Trophoblast cell (in vitro differentiated cells and primary cell): ENCODE measurements at regions not wholly inside any gene's neighbourhood (a gene's known extent, or its start where the extent isn't known, plus 50 kb on each side); places are given as distances from the start of the nearest gene placed in this dataset.

Source experiments
- DNase-seq, 2 donors: peaks; one replicate each; pipeline ENCODE4 v3.0.0-alpha.2; 2016
- H2AFZ ChIP-seq: 2 replicates; pipeline ENCODE4 v1.6.1; 2013; ENCODE audit warnings: low read length, moderate library complexity, mild to moderate bottlenecking; ENCODE audit not compliant: insufficient read depth, poor library complexity
- H2AK5ac ChIP-seq: 2 replicates; pipeline ENCODE4 v1.6.1; 2013; ENCODE audit warnings: mild to moderate bottlenecking, low read length
- H2BK120ac ChIP-seq: 2 replicates; pipeline ENCODE4 v1.6.1; 2013; ENCODE audit warnings: low read length, mild to moderate bottlenecking, moderate library complexity; ENCODE audit not compliant: insufficient read depth, poor library complexity
- H2BK12ac ChIP-seq: 2 replicates; pipeline ENCODE4 v1.6.1; 2013; ENCODE audit warnings: mild to moderate bottlenecking, low read length, moderate library complexity
- H2BK5ac ChIP-seq: 2 replicates; pipeline ENCODE4 v1.6.1; 2013; ENCODE audit warnings: low read length, low read depth, moderate library complexity, mild to moderate bottlenecking; ENCODE audit not compliant: poor library complexity
- H3K14ac ChIP-seq: 2 replicates; pipeline ENCODE4 v1.6.1; 2013; ENCODE audit warnings: mild to moderate bottlenecking, low read length
- H3K18ac ChIP-seq: 2 replicates; pipeline ENCODE4 v1.6.1; 2013; ENCODE audit warnings: mild to moderate bottlenecking, low read length
- H3K23ac ChIP-seq: 2 replicates; pipeline ENCODE4 v1.6.1; 2013; ENCODE audit warnings: low read length
- H3K27ac ChIP-seq: 2 replicates; pipeline ENCODE4 v1.5.1; 2013; ENCODE audit warnings: low read depth, mild to moderate bottlenecking, inconsistent platforms, low read length, moderate library complexity
- H3K27me3 ChIP-seq: 2 replicates; pipeline ENCODE4 v1.6.1; 2013; ENCODE audit warnings: inconsistent platforms, mild to moderate bottlenecking, low read length, moderate library complexity; ENCODE audit not compliant: insufficient read depth
- H3K36me3 ChIP-seq, 2 experiments: 1 replicate in 1 of 2; 2 replicates in 1 of 2; pipeline ENCODE4 v1.6.1; 2013; ENCODE audit warnings: low read length in 2 of 2, mild to moderate bottlenecking in 2 of 2, moderate library complexity in 1 of 2; ENCODE audit not compliant: insufficient read depth in 2 of 2, control insufficient read depth in 1 of 2
- H3K4ac ChIP-seq: 2 replicates; pipeline ENCODE4 v1.6.1; 2013; ENCODE audit warnings: low read depth, mild to moderate bottlenecking, low read length, moderate library complexity
- H3K4me1 ChIP-seq, 2 experiments: 1 replicate in 1 of 2; 2 replicates in 1 of 2; pipeline ENCODE4 v1.6.1; 2013; ENCODE audit warnings: low read length in 2 of 2, mild to moderate bottlenecking in 2 of 2, moderate library complexity in 1 of 2; ENCODE audit not compliant: insufficient read depth in 2 of 2, control insufficient read depth in 1 of 2
- H3K4me2 ChIP-seq: 2 replicates; pipeline ENCODE4 v1.6.1; 2013; ENCODE audit warnings: inconsistent platforms, mild to moderate bottlenecking, low read length, moderate library complexity
- H3K4me3 ChIP-seq: 2 replicates; pipeline ENCODE4 v1.5.1; 2013; ENCODE audit warnings: mild to moderate bottlenecking, low read depth, low read length, inconsistent platforms
- H3K79me1 ChIP-seq: one replicate; pipeline ENCODE4 v1.6.1; 2013; ENCODE audit warnings: low read length
- H3K79me2 ChIP-seq: 2 replicates; pipeline ENCODE4 v1.6.1; 2013; ENCODE audit warnings: low read length, mild to moderate bottlenecking; ENCODE audit not compliant: control insufficient read depth, insufficient read depth, poor library complexity
- H3K9ac ChIP-seq: 2 replicates; pipeline ENCODE4 v1.6.1; 2013; ENCODE audit warnings: mild to moderate bottlenecking, low read length
- H3K9me3 ChIP-seq: 2 replicates; pipeline ENCODE4 v1.6.1; 2013; ENCODE audit warnings: low read depth, mild to moderate bottlenecking, control low read depth, inconsistent platforms, low read length; ENCODE audit not compliant: insufficient read depth
- H4K12ac ChIP-seq: 2 replicates; pipeline ENCODE4 v1.6.1; 2013; ENCODE audit warnings: low read depth, mild to moderate bottlenecking, low read length, moderate library complexity
- H4K8ac ChIP-seq: 2 replicates; pipeline ENCODE4 v1.6.1; 2013; ENCODE audit warnings: low read depth, mild to moderate bottlenecking, low read length, moderate library complexity
- H4K91ac ChIP-seq: one replicate; pipeline ENCODE4 v1.6.1; 2013; ENCODE audit warnings: low read depth, mild to moderate bottlenecking, low read length, moderate library complexity
- WGBS: extraction: QIAGEN DNeasy Blood & Tissue Kit; methylation state at CpG from one replicate; pipeline ENCODE4 v1.1.7; 2013; ENCODE audit warnings: missing lambda C conversion rate; ENCODE audit not compliant: insufficient read length, insufficient coverage; ENCODE audit errors: extremely low coverage; 5-methylcytosine and 5-hydroxymethylcytosine counted together

- Histone ChIP-seq H4K91ac (no peak overlapping the region), H3K14ac (no peak overlapping the region), H3K79me2 (no peaks in the 10 kb centered on the region), H3K36me3 (no peaks in the 10 kb centered on the region), H4K12ac (no peak overlapping the region), H3K23ac (no peak overlapping the region), H3K18ac (no peak overlapping the region), H3K27me3 (no peaks in the 10 kb centered on the region), H3K79me1 (no peaks in the 10 kb centered on the region), H2BK12ac (no peak overlapping the region), H3K9me3 (no peaks in the 10 kb centered on the region), H2BK5ac (no peak overlapping the region), H3K27ac (no peak overlapping the region), H2AK5ac (no peak overlapping the region), H2AFZ (no peak overlapping the region), H3K4me3 (no peak overlapping the region), H3K4me1 (no peaks in the 10 kb centered on the region), H2BK120ac (no peak overlapping the region), H3K9ac (no peak overlapping the region), H3K4ac (no peak overlapping the region), H4K8ac (no peak overlapping the region), H3K4me2 (no peak overlapping the region)
- DNase-seq: no peak
- WGBS: no CpG with 5 or more reads among the region's 3 CpGs
These were observed 814.5 kb upstream of the PIK3C3 start for GRCh38 chr18:41140506-41140905.

- Histone ChIP-seq H2BK12ac (no peak overlapping the region), H3K4me3 (no peak overlapping the region), H2BK120ac (no peak overlapping the region), H3K27me3 (no peaks in the 10 kb centered on the region), H3K4me1 (no peaks in the 10 kb centered on the region), H3K18ac (no peak overlapping the region), H2AK5ac (no peak overlapping the region), H2AFZ (no peak overlapping the region), H3K4ac (no peak overlapping the region), H3K4me2 (no peak overlapping the region), H3K79me1 (no peaks in the 10 kb centered on the region), H3K9me3 (no peaks in the 10 kb centered on the region), H3K79me2 (no peaks in the 10 kb centered on the region), H3K14ac (no peak overlapping the region), H4K91ac (no peak overlapping the region), H3K23ac (no peak overlapping the region), H4K12ac (no peak overlapping the region), H3K36me3 (no peaks in the 10 kb centered on the region), H2BK5ac (no peak overlapping the region), H4K8ac (no peak overlapping the region), H3K9ac (no peak overlapping the region), H3K27ac (no peak overlapping the region)
- DNase-seq: no peak
- WGBS: no CpG with 5 or more reads among the region's 1 CpG
These were observed 819.9 kb upstream of the PIK3C3 start for GRCh38 chr18:41135146-41135545.

- Histone ChIP-seq H3K4me3 (no peak overlapping the region), H3K9me3 (no peaks in the 10 kb centered on the region), H3K14ac (no peak overlapping the region), H2AK5ac (no peak overlapping the region), H3K27me3 (no peaks in the 10 kb centered on the region), H2BK12ac (no peak overlapping the region), H3K79me1 (no peaks in the 10 kb centered on the region), H2BK5ac (no peak overlapping the region), H3K4me2 (no peak overlapping the region), H4K8ac (no peak overlapping the region), H4K12ac (no peak overlapping the region), H3K27ac (no peak overlapping the region), H4K91ac (no peak overlapping the region), H3K36me3 (no peaks in the 10 kb centered on the region), H3K23ac (no peak overlapping the region), H3K9ac (no peak overlapping the region), H3K18ac (no peak overlapping the region), H2AFZ (no peak overlapping the region), H3K4me1 (no peaks in the 10 kb centered on the region), H3K79me2 (no peaks in the 10 kb centered on the region), H3K4ac (no peak overlapping the region), H2BK120ac (no peak overlapping the region)
- DNase-seq: peak; percentile 14 to 30
- no CpG with 5 or more reads among the region's 4 CpGs for WGBS
These were observed 820.6 kb upstream of the PIK3C3 start for GRCh38 chr18:41134426-41134825.

GRCh38 chr18:41131050-41131449 is 824.0 kb upstream of the PIK3C3 start:
- Histone ChIP-seq H3K4me1 (no peaks in the 10 kb centered on the region), H3K27ac (no peak overlapping the region), H2BK12ac (no peak overlapping the region), H3K4me2 (no peak overlapping the region), H3K23ac (no peak overlapping the region), H2BK5ac (no peak overlapping the region), H3K79me1 (no peaks in the 10 kb centered on the region), H2BK120ac (no peak overlapping the region), H3K4me3 (no peak overlapping the region), H3K36me3 (no peaks in the 10 kb centered on the region), H4K8ac (no peak overlapping the region), H3K9me3 (no peaks in the 10 kb centered on the region), H3K79me2 (no peaks in the 10 kb centered on the region), H3K9ac (no peak overlapping the region), H2AFZ (no peak overlapping the region), H4K91ac (no peak overlapping the region), H3K18ac (no peak overlapping the region), H3K27me3 (no peaks in the 10 kb centered on the region), H2AK5ac (no peak overlapping the region), H3K14ac (no peak overlapping the region), H4K12ac (no peak overlapping the region), H3K4ac (no peak overlapping the region)
- no CpG with 5 or more reads among the region's 2 CpGs for WGBS
- DNase-seq: no peak
